Glutamatergic neuron (in vitro differentiated cells): ENCODE measurements at regions not wholly inside any gene's neighbourhood (a gene's known extent, or its start where the extent isn't known, plus 50 kb on each side); places are given as distances from the start of the nearest gene placed in this dataset.

Experiments used
- DNase-seq: peaks from one replicate; pipeline ENCODE4 v3.0.0; 2022
- H3K27ac Mint-ChIP-seq: one replicate; pipeline ENCODE4 v1.8.0; 2020; ENCODE audit warnings: mild to moderate bottlenecking, mixed read lengths, inconsistent platforms; ENCODE audit not compliant: unreplicated experiment
- H3K27me3 Mint-ChIP-seq: one replicate; pipeline ENCODE4 v1.8.0; 2020; ENCODE audit warnings: mild to moderate bottlenecking, moderate library complexity, mixed read lengths, inconsistent platforms; ENCODE audit not compliant: unreplicated experiment
- H3K36me3 Mint-ChIP-seq: one replicate; pipeline ENCODE4 v1.8.0; 2020; ENCODE audit warnings: mild to moderate bottlenecking, mixed read lengths, inconsistent platforms; ENCODE audit not compliant: unreplicated experiment
- H3K4me1 Mint-ChIP-seq: one replicate; pipeline ENCODE4 v1.8.0; 2020; ENCODE audit warnings: mild to moderate bottlenecking, low read depth, mixed read lengths, inconsistent platforms; ENCODE audit not compliant: unreplicated experiment
- H3K4me3 Mint-ChIP-seq: one replicate; pipeline ENCODE4 v1.8.0; 2020; ENCODE audit warnings: mild to moderate bottlenecking, mixed read lengths, inconsistent platforms; ENCODE audit not compliant: unreplicated experiment
- H3K9me3 Mint-ChIP-seq: one replicate; pipeline ENCODE4 v1.8.0; 2020; ENCODE audit warnings: mild to moderate bottlenecking, moderate library complexity, mixed read lengths, inconsistent platforms; ENCODE audit not compliant: unreplicated experiment
- CTCF ChIP-seq: fragments of 200-600 bp; sonication (generic); IDR thresholded peaks from one replicate; pipeline ENCODE4 v1.5.0; 2021; ENCODE audit not compliant: partially characterized antibody, unreplicated experiment

GRCh38 chr16:64715624-64716023 lies 406.2 kb downstream of the CDH11 start:
- no peaks in the 10 kb centered on the region for H3K9me3 Mint-ChIP-seq
- H3K4me1 Mint-ChIP-seq = peaks cover 2% of the 10 kb centered on the region
- no peak for TF ChIP-seq CTCF
- no peak overlapping the region for H3K4me3 Mint-ChIP-seq
- H3K36me3 Mint-ChIP-seq = no peaks in the 10 kb centered on the region
- no peak for DNase-seq
- no peak overlapping the region for H3K27ac Mint-ChIP-seq
- H3K27me3 Mint-ChIP-seq = no peaks in the 10 kb centered on the region

GRCh38 chr16:64712026-64712425 lies 409.8 kb downstream of the CDH11 start:
- DNase-seq = no peak
- Mint-ChIP-seq H3K36me3 (no peaks in the 10 kb centered on the region), H3K27ac (no peak overlapping the region), H3K4me3 (no peak overlapping the region), H3K9me3 (no peaks in the 10 kb centered on the region), H3K27me3 (no peaks in the 10 kb centered on the region), H3K4me1 (peaks cover 2% of the 10 kb centered on the region)
- no peak for TF ChIP-seq CTCF

- Mint-ChIP-seq H3K4me1 (peaks cover 2% of the 10 kb centered on the region), H3K27me3 (no peaks in the 10 kb centered on the region), H3K36me3 (no peaks in the 10 kb centered on the region), H3K4me3 (no peak overlapping the region), H3K27ac (no peak overlapping the region), H3K9me3 (no peaks in the 10 kb centered on the region)
- no peak for TF ChIP-seq CTCF
- DNase-seq = no peak
These were observed 410.3 kb downstream of the CDH11 start for GRCh38 chr16:64711596-64711995.

- H3K4me3 Mint-ChIP-seq = no peak overlapping the region
- no peak overlapping the region for H3K27ac Mint-ChIP-seq
- H3K27me3 Mint-ChIP-seq = no peaks in the 10 kb centered on the region
- H3K36me3 Mint-ChIP-seq = no peaks in the 10 kb centered on the region
- no peak for TF ChIP-seq CTCF
- H3K4me1 Mint-ChIP-seq = peaks cover under 1% of the 10 kb centered on the region
- no peak for DNase-seq
- H3K9me3 Mint-ChIP-seq = no peaks in the 10 kb centered on the region
These were observed 410.8 kb downstream of the CDH11 start for GRCh38 chr16:64711026-64711425.

- Mint-ChIP-seq H3K36me3 (no peaks in the 10 kb centered on the region), H3K27ac (no peak overlapping the region), H3K9me3 (no peaks in the 10 kb centered on the region), H3K27me3 (peaks cover 2% of the 10 kb centered on the region), H3K4me3 (no peak overlapping the region), H3K4me1 (no peaks in the 10 kb centered on the region)
- DNase-seq = no peak
- TF ChIP-seq CTCF = no peak
These were observed 416.4 kb downstream of the CDH11 start for GRCh38 chr16:64705443-64705842.
